Stomach (tissue), 4 donors: ENCODE measurements at regions not wholly inside any gene's neighbourhood (a gene's known extent, or its start where the extent isn't known, plus 50 kb on each side); places are given as distances from the start of the nearest gene placed in this dataset.

Experiments used
- CTCF ChIP-seq, 7 experiments: fragments of 450-650 bp in 4 of 7; fragments of 200-600 bp in 3 of 7; sonication (generic) in 3 of 7; IDR thresholded peaks; one replicate each; pipeline ENCODE4 v1.5.1; 2016 to 2019; ENCODE audit warnings: antibody characterized with exemption in 7 of 7, control low read depth in 2 of 7, mild to moderate bottlenecking in 1 of 7
- EP300 ChIP-seq: sonication (generic); formaldehyde crosslinking; IDR thresholded peaks from one replicate; pipeline ENCODE4 v1.6.1; 2017; ENCODE audit warnings: antibody characterized with exemption
- POLR2A ChIP-seq, 4 donors: fragments of 450-650 bp; IDR thresholded peaks; one replicate each; pipeline ENCODE4 v1.6.1; 2016; ENCODE audit warnings: antibody characterized with exemption in 4 of 4, control low read depth in 2 of 4, mild to moderate bottlenecking in 1 of 4, moderate library complexity in 1 of 4
- POLR2AphosphoS5 ChIP-seq, 3 donors: sonication (generic); formaldehyde crosslinking; IDR thresholded peaks; one replicate each; pipeline ENCODE4 v1.6.1; 2016; ENCODE audit warnings: antibody characterized with exemption in 3 of 3

GRCh38 chr9:73038613-73039012, 85.8 kb upstream of the ALDH1A1 start:
- TF ChIP-seq CTCF (IDR thresholded peaks at IDR 0.05): no peak
- peak in 1 of 3 donors; percentile 9 for TF ChIP-seq POLR2AphosphoS5 (IDR thresholded peaks at IDR 0.05)
- TF ChIP-seq POLR2A (IDR thresholded peaks at IDR 0.05): no peak
- peak; percentile 4 for TF ChIP-seq EP300
